HEK293 (cell line): ENCODE measurements at regions not wholly inside any gene's neighbourhood (a gene's known extent, or its start where the extent isn't known, plus 50 kb on each side); places are given as distances from the start of the nearest gene placed in this dataset.

Experiments used
- CTCF ChIA-PET: fragments of 350-600 bp; formaldehyde crosslinking; extraction: SDS; loops from one replicate; lab custom pipeline; 2021; ENCODE audit warnings: antibody characterized with exemption; lab: Yijun Ruan, JAX
- POLR2A ChIA-PET: fragments of 300-600 bp; formaldehyde crosslinking; extraction: SDS; loops from one replicate; lab custom pipeline; 2020; ENCODE audit warnings: antibody characterized with exemption, inconsistent platforms; lab: Yijun Ruan, JAX
- H3K27ac ChIP-seq: fragments of 200-500 bp; sonication (Bioruptor generic); 2 replicates; pipeline ENCODE4 v1.5.1; 2014; ENCODE audit warnings: low read depth, low read length, control low read depth, inconsistent platforms; ENCODE audit errors: extremely low read depth
- H3K36me3 ChIP-seq, 2 experiments: fragments of 200-500 bp in 1 of 2; sonication (Bioruptor generic) in 1 of 2; 1 replicate in 1 of 2; 2 replicates in 1 of 2; pipeline ENCODE4 v1.5.1; 2014 to 2017; ENCODE audit warnings: inconsistent platforms in 2 of 2, low read length in 2 of 2; ENCODE audit not compliant: control insufficient read depth in 2 of 2, insufficient read depth in 1 of 2
- H3K4me1 ChIP-seq: fragments of 200-500 bp; sonication (Bioruptor generic); 2 replicates; pipeline ENCODE4 v1.5.1; 2014; ENCODE audit warnings: mild to moderate bottlenecking, low read length, inconsistent platforms; ENCODE audit not compliant: control insufficient read depth, insufficient read depth
- H3K4me3 ChIP-seq: 2 replicates; pipeline ENCODE4 v1.5.1; 2011; ENCODE audit warnings: low read depth, mild to moderate bottlenecking, control low read depth, low read length, moderate library complexity
- H3K9me3 ChIP-seq: fragments of 200-500 bp; sonication (Bioruptor generic); 2 replicates; pipeline ENCODE4 v1.5.1; 2014; ENCODE audit warnings: low read depth, low read length, inconsistent platforms; ENCODE audit not compliant: control insufficient read depth, insufficient read depth
- FEZF1 ChIP-seq: fragments of 450-650 bp; formaldehyde crosslinking; IDR thresholded peaks from 2 replicates; pipeline ENCODE4 v1.5.1; 2016; ENCODE audit warnings: missing biosample characterization, missing genetic modification characterization
- KLF7 ChIP-seq: fragments of 450-650 bp; formaldehyde crosslinking; IDR thresholded peaks from 2 replicates; pipeline ENCODE4 v1.5.1; 2016; ENCODE audit warnings: missing biosample characterization, missing genetic modification characterization, borderline replicate concordance
- SALL2 ChIP-seq: fragments of 450-650 bp; formaldehyde crosslinking; IDR thresholded peaks from 2 replicates; pipeline ENCODE4 v1.5.0; 2017; ENCODE audit warnings: missing biosample characterization, mild to moderate bottlenecking, missing genetic modification characterization, borderline replicate concordance
- ZBTB21 ChIP-seq: fragments of 450-650 bp; formaldehyde crosslinking; IDR thresholded peaks from 2 replicates; pipeline ENCODE4 v1.5.1; 2017; ENCODE audit warnings: missing biosample characterization, missing genetic modification characterization
- ZFP69B ChIP-seq: fragments of 450-650 bp; formaldehyde crosslinking; IDR thresholded peaks from 2 replicates; pipeline ENCODE4 v1.5.1; 2016; ENCODE audit warnings: missing biosample characterization, missing genetic modification characterization
- ZNF132 ChIP-seq: fragments of 450-650 bp; formaldehyde crosslinking; IDR thresholded peaks from 2 replicates; pipeline ENCODE4 v1.5.1; 2017; ENCODE audit warnings: missing biosample characterization, missing genetic modification characterization, borderline replicate concordance
- ZNF221 ChIP-seq: fragments of 450-650 bp; formaldehyde crosslinking; IDR thresholded peaks from 2 replicates; pipeline ENCODE4 v1.5.1; 2017; ENCODE audit warnings: missing biosample characterization, missing genetic modification characterization, borderline replicate concordance
- ZNF248 ChIP-seq: fragments of 450-650 bp; formaldehyde crosslinking; IDR thresholded peaks from 2 replicates; pipeline ENCODE4 v1.5.1; 2017; ENCODE audit warnings: missing biosample characterization, missing genetic modification characterization
- ZNF324 ChIP-seq: fragments of 450-650 bp; formaldehyde crosslinking; IDR thresholded peaks from 2 replicates; pipeline ENCODE4 v1.5.1; 2016; ENCODE audit warnings: missing biosample characterization, missing genetic modification characterization
- ZNF335 ChIP-seq: fragments of 450-650 bp; formaldehyde crosslinking; conservative IDR thresholded peaks from 2 replicates; pipeline ENCODE4 v1.5.1; 2016; ENCODE audit warnings: missing biosample characterization, missing genetic modification characterization
- ZNF391 ChIP-seq: fragments of 450-650 bp; formaldehyde crosslinking; IDR thresholded peaks from 2 replicates; pipeline ENCODE4 v1.5.1; 2016; ENCODE audit warnings: low read depth, missing biosample characterization, missing genetic modification characterization, borderline replicate concordance
- ZNF416 ChIP-seq: fragments of 450-650 bp; formaldehyde crosslinking; IDR thresholded peaks from 2 replicates; pipeline ENCODE4 v1.5.1; 2016; ENCODE audit warnings: missing biosample characterization, missing genetic modification characterization
- ZNF501 ChIP-seq: fragments of 450-650 bp; formaldehyde crosslinking; IDR thresholded peaks from 2 replicates; pipeline ENCODE4 v1.5.1; 2016; ENCODE audit warnings: missing biosample characterization, missing genetic modification characterization
- ZNF549 ChIP-seq: fragments of 450-650 bp; IDR thresholded peaks from 2 replicates; pipeline ENCODE4 v1.5.1; 2018; ENCODE audit warnings: missing biosample characterization, missing genetic modification characterization, mild to moderate bottlenecking, inconsistent platforms, moderate library complexity
- ZNF585B ChIP-seq: fragments of 450-650 bp; formaldehyde crosslinking; IDR thresholded peaks from 2 replicates; pipeline ENCODE4 v1.5.1; 2016; ENCODE audit warnings: missing biosample characterization, missing genetic modification characterization
- ZNF621 ChIP-seq: fragments of 450-650 bp; formaldehyde crosslinking; IDR thresholded peaks from 2 replicates; pipeline ENCODE4 v1.5.1; 2017; ENCODE audit warnings: missing biosample characterization, missing genetic modification characterization
- ZNF658 ChIP-seq: fragments of 450-650 bp; formaldehyde crosslinking; IDR thresholded peaks from 2 replicates; pipeline ENCODE4; 2016; ENCODE audit warnings: missing biosample characterization, missing genetic modification characterization
- ZNF843 ChIP-seq: fragments of 450-650 bp; formaldehyde crosslinking; IDR thresholded peaks from 2 replicates; pipeline ENCODE4 v1.5.1; 2016; ENCODE audit warnings: missing biosample characterization, missing genetic modification characterization
- ZSCAN23 ChIP-seq: fragments of 450-650 bp; formaldehyde crosslinking; IDR thresholded peaks from 2 replicates; pipeline ENCODE4 v1.5.1; 2016; ENCODE audit warnings: missing biosample characterization, missing genetic modification characterization
- TF ChIP-seq, protein P1 (sequence below): fragments of 450-650 bp; formaldehyde crosslinking; IDR thresholded peaks from 2 replicates; pipeline ENCODE4 v1.5.1; 2016; ENCODE audit warnings: missing biosample characterization, missing genetic modification characterization
- TF ChIP-seq, protein P2 (sequence below): sonication (generic); formaldehyde crosslinking; IDR thresholded peaks from 2 replicates; pipeline ENCODE4 v1.8.1; 2022; ENCODE audit warnings: mild to moderate bottlenecking, moderate library complexity, missing genetic modification reagents
- TF ChIP-seq, protein P3 (sequence below): fragments of 450-650 bp; formaldehyde crosslinking; IDR thresholded peaks from 2 replicates; pipeline ENCODE4 v1.5.1; 2016; ENCODE audit warnings: missing biosample characterization, missing genetic modification characterization
- TF ChIP-seq, protein P4 (sequence below): fragments of 450-650 bp; formaldehyde crosslinking; IDR thresholded peaks from 2 replicates; pipeline ENCODE4 v1.5.1; 2017; ENCODE audit warnings: missing biosample characterization, missing genetic modification characterization
- TF ChIP-seq, protein P5 (sequence below): fragments of 450-650 bp; formaldehyde crosslinking; IDR thresholded peaks from 2 replicates; pipeline ENCODE4 v1.5.1; 2016; ENCODE audit warnings: missing biosample characterization, missing genetic modification characterization

DNA sequence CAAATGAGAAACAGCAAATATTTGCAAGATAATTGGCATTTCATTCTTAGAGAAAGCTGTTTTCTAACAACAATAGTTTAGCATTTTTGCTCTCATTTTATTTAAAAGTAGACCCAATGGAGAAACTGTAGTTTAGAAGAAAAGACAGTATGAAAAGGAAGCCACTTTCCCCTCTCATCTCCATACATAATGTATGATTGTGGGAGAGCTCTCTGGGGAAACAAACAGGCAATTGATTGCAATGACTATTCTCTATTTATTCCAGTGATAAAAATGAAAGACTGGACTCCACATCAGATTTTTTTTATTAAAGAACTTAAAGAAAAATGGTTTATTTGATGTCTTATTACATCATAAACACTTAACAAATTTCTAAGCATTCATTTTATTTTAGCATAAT lies 116.8 kb upstream of the SASH1 start (continued):
- TF ChIP-seq ZSCAN23 (tag by site-specific recombination), result no peak
- TF ChIP-seq, protein P1, sequence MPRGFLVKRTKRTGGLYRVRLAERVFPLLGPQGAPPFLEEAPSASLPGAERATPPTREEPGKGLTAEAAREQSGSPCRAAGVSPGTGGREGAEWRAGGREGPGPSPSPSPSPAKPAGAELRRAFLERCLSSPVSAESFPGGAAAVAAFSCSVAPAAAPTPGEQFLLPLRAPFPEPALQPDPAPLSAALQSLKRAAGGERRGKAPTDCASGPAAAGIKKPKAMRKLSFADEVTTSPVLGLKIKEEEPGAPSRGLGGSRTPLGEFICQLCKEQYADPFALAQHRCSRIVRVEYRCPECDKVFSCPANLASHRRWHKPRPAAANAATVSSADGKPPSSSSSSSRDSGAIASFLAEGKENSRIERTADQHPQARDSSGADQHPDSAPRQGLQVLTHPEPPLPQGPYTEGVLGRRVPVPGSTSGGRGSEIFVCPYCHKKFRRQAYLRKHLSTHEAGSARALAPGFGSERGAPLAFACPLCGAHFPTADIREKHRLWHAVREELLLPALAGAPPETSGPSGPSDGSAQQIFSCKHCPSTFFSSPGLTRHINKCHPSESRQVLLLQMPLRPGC (tag by site-specific recombination), result no peak
- TF ChIP-seq, protein P2, sequence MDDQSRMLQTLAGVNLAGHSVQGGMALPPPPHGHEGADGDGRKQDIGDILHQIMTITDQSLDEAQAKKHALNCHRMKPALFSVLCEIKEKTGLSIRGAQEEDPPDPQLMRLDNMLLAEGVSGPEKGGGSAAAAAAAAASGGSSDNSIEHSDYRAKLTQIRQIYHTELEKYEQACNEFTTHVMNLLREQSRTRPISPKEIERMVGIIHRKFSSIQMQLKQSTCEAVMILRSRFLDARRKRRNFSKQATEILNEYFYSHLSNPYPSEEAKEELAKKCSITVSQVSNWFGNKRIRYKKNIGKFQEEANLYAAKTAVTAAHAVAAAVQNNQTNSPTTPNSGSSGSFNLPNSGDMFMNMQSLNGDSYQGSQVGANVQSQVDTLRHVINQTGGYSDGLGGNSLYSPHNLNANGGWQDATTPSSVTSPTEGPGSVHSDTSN, result no peak

DNA sequence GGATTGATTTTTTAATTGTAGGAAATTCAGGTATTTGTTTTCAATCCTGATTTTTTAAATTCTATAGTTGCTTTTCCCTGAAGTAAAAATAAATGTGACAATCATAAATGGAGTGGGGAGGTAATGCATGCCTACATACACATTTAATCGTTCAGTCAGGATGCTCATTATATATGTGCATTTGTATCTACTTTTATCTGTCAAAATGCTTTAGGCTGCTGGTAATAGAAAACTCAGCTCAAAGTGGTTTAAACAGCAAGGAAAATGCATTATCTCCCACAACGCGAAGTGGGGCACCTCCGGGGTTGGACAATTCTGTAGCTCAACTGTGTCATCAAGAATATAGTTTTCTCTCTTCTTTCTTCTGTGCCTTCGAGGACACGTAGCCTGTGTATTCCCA lies 116.4 kb upstream of the SASH1 start:
- no peaks in the 10 kb centered on the region for H3K9me3 ChIP-seq
- TF ChIP-seq SALL2 (tag by site-specific recombination), result no peak
- no peak for TF ChIP-seq ZNF391
- TF ChIP-seq ZNF248 (tag by site-specific recombination), result no peak
- TF ChIP-seq, protein P3, sequence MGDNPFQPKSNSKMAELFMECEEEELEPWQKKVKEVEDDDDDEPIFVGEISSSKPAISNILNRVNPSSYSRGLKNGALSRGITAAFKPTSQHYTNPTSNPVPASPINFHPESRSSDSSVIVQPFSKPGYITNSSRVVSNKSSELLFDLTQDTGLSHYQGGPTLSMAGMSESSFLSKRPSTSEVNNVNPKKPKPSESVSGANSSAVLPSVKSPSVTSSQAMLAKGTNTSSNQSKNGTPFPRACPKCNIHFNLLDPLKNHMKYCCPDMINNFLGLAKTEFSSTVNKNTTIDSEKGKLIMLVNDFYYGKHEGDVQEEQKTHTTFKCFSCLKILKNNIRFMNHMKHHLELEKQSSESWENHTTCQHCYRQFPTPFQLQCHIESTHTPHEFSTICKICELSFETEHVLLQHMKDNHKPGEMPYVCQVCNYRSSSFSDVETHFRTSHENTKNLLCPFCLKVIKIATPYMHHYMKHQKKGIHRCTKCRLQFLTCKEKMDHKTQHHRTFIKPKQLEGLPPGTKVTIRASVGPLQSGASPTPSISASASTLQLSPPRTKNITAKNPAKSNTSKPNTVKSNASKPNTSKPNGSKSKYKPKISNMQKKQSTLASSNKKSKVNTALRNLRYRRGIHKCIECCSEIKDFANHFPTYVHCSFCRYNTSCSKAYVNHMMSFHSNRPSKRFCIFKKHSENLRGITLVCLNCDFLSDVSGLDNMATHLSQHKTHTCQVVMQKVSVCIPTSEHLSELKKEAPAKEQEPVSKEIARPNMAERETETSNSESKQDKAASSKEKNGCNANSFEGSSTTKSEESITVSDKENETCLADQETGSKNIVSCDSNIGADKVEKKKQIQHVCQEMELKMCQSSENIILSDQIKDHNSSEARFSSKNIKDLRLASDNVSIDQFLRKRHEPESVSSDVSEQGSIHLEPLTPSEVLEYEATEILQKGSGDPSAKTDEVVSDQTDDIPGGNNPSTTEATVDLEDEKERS (tag by site-specific recombination), result no peak
- TF ChIP-seq ZNF621 (tag by site-specific recombination), result no peak
- no peak for TF ChIP-seq ZNF221
- TF ChIP-seq, protein P4, sequence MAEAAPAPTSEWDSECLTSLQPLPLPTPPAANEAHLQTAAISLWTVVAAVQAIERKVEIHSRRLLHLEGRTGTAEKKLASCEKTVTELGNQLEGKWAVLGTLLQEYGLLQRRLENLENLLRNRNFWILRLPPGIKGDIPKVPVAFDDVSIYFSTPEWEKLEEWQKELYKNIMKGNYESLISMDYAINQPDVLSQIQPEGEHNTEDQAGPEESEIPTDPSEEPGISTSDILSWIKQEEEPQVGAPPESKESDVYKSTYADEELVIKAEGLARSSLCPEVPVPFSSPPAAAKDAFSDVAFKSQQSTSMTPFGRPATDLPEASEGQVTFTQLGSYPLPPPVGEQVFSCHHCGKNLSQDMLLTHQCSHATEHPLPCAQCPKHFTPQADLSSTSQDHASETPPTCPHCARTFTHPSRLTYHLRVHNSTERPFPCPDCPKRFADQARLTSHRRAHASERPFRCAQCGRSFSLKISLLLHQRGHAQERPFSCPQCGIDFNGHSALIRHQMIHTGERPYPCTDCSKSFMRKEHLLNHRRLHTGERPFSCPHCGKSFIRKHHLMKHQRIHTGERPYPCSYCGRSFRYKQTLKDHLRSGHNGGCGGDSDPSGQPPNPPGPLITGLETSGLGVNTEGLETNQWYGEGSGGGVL (tag by site-specific recombination), result no peak
- no peak for TF ChIP-seq FEZF1 (tag by site-specific recombination)
- TF ChIP-seq ZNF658 (tag by site-specific recombination), result no peak
- TF ChIP-seq, all 188 proteins: peak for 0
- ChIA-PET CTCF (interaction anchor here (0.5 kb wide), 1 partner anchor 161 kb away, joined by 6 read pairs; no protein-coding TSS in a partner anchor), POLR2A (no interaction called here)
- Histone ChIP-seq H3K27ac (no peak overlapping the region), H3K36me3 (no peaks in the 10 kb centered on the region), H3K4me1 (no peaks in the 10 kb centered on the region), H3K4me3 (no peak overlapping the region)

DNA sequence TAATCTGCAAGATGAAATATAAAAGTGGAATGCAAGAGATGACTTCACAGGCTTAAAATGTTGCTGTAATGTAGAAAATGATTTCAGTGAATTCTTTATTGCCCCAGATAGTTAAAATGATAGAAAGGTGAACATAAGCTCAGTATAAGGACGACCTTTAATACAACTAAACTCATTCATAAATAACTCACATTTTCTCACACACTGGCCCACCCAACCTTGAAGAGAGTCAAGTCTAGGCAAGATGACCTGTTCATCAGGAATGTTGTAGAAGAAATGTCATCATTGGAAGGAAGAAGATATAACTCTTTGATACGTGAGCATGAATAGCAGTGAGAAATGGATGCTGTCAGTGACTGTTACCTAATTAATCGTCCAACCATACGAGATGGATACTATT lies 111.1 kb upstream of the SASH1 start:
- H3K4me3 ChIP-seq, result no peak overlapping the region
- H3K27ac ChIP-seq, result no peak overlapping the region
- CTCF ChIA-PET, result interaction anchor here (0.6 to 0.9 kb wide), 2 partner anchors 52 to 53 kb away, joined by 3 to 4 read pairs; no protein-coding TSS in a partner anchor
- H3K36me3 ChIP-seq, result no peaks in the 10 kb centered on the region
- H3K4me1 ChIP-seq, result no peaks in the 10 kb centered on the region
- POLR2A ChIA-PET, result no interaction called here
- no peaks in the 10 kb centered on the region for H3K9me3 ChIP-seq
- no peak for TF ChIP-seq ZNF549
- no peak for TF ChIP-seq ZFP69B (tag by site-specific recombination)
- TF ChIP-seq ZNF324, result no peak
- TF ChIP-seq ZNF335 (tag by site-specific recombination), result no peak
- TF ChIP-seq ZNF416 (tag by site-specific recombination), result no peak
- no peak for TF ChIP-seq ZNF501 (tag by site-specific recombination)
- no peak for TF ChIP-seq ZNF585B (tag by site-specific recombination)
- no peak for TF ChIP-seq ZNF843 (tag by site-specific recombination)
- TF ChIP-seq KLF7, result no peak
- TF ChIP-seq, protein P4 (tag by site-specific recombination), result no peak
- TF ChIP-seq, protein P5, sequence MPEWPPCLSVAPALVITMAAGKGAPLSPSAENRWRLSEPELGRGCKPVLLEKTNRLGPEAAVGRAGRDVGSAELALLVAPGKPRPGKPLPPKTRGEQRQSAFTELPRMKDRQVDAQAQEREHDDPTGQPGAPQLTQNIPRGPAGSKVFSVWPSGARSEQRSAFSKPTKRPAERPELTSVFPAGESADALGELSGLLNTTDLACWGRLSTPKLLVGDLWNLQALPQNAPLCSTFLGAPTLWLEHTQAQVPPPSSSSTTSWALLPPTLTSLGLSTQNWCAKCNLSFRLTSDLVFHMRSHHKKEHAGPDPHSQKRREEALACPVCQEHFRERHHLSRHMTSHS (tag by site-specific recombination), result no peak
- no peak for TF ChIP-seq ZNF132
- no peak for TF ChIP-seq ZBTB21 (tag by site-specific recombination)
